Stimulated activated naive CD8-positive, alpha-beta T cell treated with anti-CD3 and anti-CD28 coated beads, Interleukin-15, amount 100 ng/mL, for 72 hours (primary cell): ENCODE measurements at regions not wholly inside any gene's neighbourhood (a gene's known extent, or its start where the extent isn't known, plus 50 kb on each side); places are given as distances from the start of the nearest gene placed in this dataset.

Experiments
- ATAC-seq: fragments of 150-1000 bp; cut with Tn5 transposase; 2 replicates; pipeline ENCODE4 v1.10.0; 2021; ENCODE audit warnings: mild to moderate bottlenecking, moderate library complexity
- DNase-seq, 2 donors: peaks; one replicate each; pipeline ENCODE4 v3.0.0; 2021 to 2022
- H3K27ac Mint-ChIP-seq, 2 donors: one replicate each; pipeline ENCODE4 v1.8.0; 2022; ENCODE audit warnings: mild to moderate bottlenecking in 2 of 2, mixed read lengths in 2 of 2, moderate library complexity in 2 of 2
- H3K27me3 Mint-ChIP-seq: one replicate; pipeline ENCODE4 v1.8.0; 2022; ENCODE audit warnings: mixed read lengths
- H3K4me1 Mint-ChIP-seq: one replicate; pipeline ENCODE4 v1.8.0; 2022; ENCODE audit warnings: mild to moderate bottlenecking, mixed read lengths
- H3K4me3 Mint-ChIP-seq, 2 donors: one replicate each; pipeline ENCODE4 v1.8.0; 2022; ENCODE audit warnings: mild to moderate bottlenecking in 2 of 2, mixed read lengths in 2 of 2, moderate library complexity in 1 of 2
- H3K9me3 Mint-ChIP-seq, 2 donors: one replicate each; pipeline ENCODE4 v1.8.0; 2022; ENCODE audit warnings: mixed read lengths in 2 of 2

- no peak for DNase-seq
- H3K4me1 Mint-ChIP-seq = peaks cover 42% of the 10 kb centered on the region
- H3K9me3 Mint-ChIP-seq = peaks cover 0 to 5% of the 10 kb centered on the region in 2 donors
- H3K4me3 Mint-ChIP-seq = peak overlapping the region in 1 of 2 donors; percentile 1
- no peak for ATAC-seq
- no peak overlapping the region for H3K27ac Mint-ChIP-seq
- peaks cover 20% of the 10 kb centered on the region for H3K27me3 Mint-ChIP-seq
Observed at GRCh38 chr6:151722342-151722741, 85.1 kb upstream of the ESR1 start.

GRCh38 chr6:151723152-151723551 lies 84.3 kb upstream of the ESR1 start:
- DNase-seq (peak; percentile 42 to 65), ATAC-seq (peak; percentile 96)
- Mint-ChIP-seq H3K9me3 (peaks cover 0 to 5% of the 10 kb centered on the region in 2 donors), H3K4me1 (peaks cover 42% of the 10 kb centered on the region), H3K27ac (no peak overlapping the region), H3K27me3 (peaks cover 20% of the 10 kb centered on the region), H3K4me3 (no peak overlapping the region)

GRCh38 chr6:151729829-151730495 lies 77.5 kb upstream of the ESR1 start:
- Mint-ChIP-seq H3K27me3 (peaks cover 8% of the 10 kb centered on the region), H3K9me3 (peaks cover 4 to 17% of the 10 kb centered on the region in 2 donors), H3K4me3 (no peak overlapping the region), H3K27ac (no peak overlapping the region), H3K4me1 (peaks cover 8% of the 10 kb centered on the region)
- no peak for DNase-seq
- no peak for ATAC-seq

GRCh38 chr6:151730496-151730870 lies 77.0 kb upstream of the ESR1 start:
- H3K4me3 Mint-ChIP-seq = no peak overlapping the region
- DNase-seq (no peak), ATAC-seq (no peak)
- H3K4me1 Mint-ChIP-seq = peaks cover 6% of the 10 kb centered on the region
- no peak overlapping the region for H3K27ac Mint-ChIP-seq
- H3K9me3 Mint-ChIP-seq = peaks cover 4 to 17% of the 10 kb centered on the region in 2 donors
- H3K27me3 Mint-ChIP-seq = peaks cover 8% of the 10 kb centered on the region

GRCh38 chr6:151731313-151731712 lies 76.2 kb upstream of the ESR1 start:
- DNase-seq (no peak), ATAC-seq (no peak)
- Mint-ChIP-seq H3K4me1 (no peaks in the 10 kb centered on the region), H3K9me3 (peaks cover 4 to 17% of the 10 kb centered on the region in 2 donors), H3K27me3 (peaks cover 8% of the 10 kb centered on the region), H3K4me3 (no peak overlapping the region), H3K27ac (no peak overlapping the region)

GRCh38 chr6:151733680-151734320 lies 73.7 kb upstream of the ESR1 start:
- H3K27me3 Mint-ChIP-seq = peaks cover 19% of the 10 kb centered on the region
- H3K27ac Mint-ChIP-seq = no peak overlapping the region
- no peaks in the 10 kb centered on the region for H3K4me1 Mint-ChIP-seq
- ATAC-seq = no peak
- no peak overlapping the region for H3K4me3 Mint-ChIP-seq
- peaks cover 4 to 14% of the 10 kb centered on the region in 2 donors for H3K9me3 Mint-ChIP-seq
- DNase-seq = no peak

GRCh38 chr6:151738267-151738666 lies 69.2 kb upstream of the ESR1 start:
- Mint-ChIP-seq H3K9me3 (no peaks in the 10 kb centered on the region), H3K27me3 (peaks cover 33% of the 10 kb centered on the region), H3K4me3 (no peak overlapping the region), H3K27ac (no peak overlapping the region), H3K4me1 (no peaks in the 10 kb centered on the region)
- ATAC-seq (no peak), DNase-seq (no peak)

- Mint-ChIP-seq H3K27ac (no peak overlapping the region), H3K27me3 (peaks cover 33% of the 10 kb centered on the region)
- ATAC-seq = no peak
Observed at GRCh38 chr6:151738960-151739359, 68.5 kb upstream of the ESR1 start.

GRCh38 chr6:151740820-151741219 lies 66.7 kb upstream of the ESR1 start:
- no peak overlapping the region for H3K27ac Mint-ChIP-seq
- no peak overlapping the region for H3K4me3 Mint-ChIP-seq
- peaks cover 2 to 3% of the 10 kb centered on the region in 2 donors for H3K9me3 Mint-ChIP-seq
- peaks cover 33% of the 10 kb centered on the region for H3K27me3 Mint-ChIP-seq
- ATAC-seq = no peak
- DNase-seq = no peak
- no peaks in the 10 kb centered on the region for H3K4me1 Mint-ChIP-seq

More at GRCh38 chr6:151738960-151739359, 68.5 kb upstream of the ESR1 start:
- Mint-ChIP-seq H3K9me3 (no peaks in the 10 kb centered on the region), H3K4me1 (no peaks in the 10 kb centered on the region), H3K4me3 (no peak overlapping the region)
- DNase-seq = no peak

- H3K27me3 Mint-ChIP-seq = peaks cover 3% of the 10 kb centered on the region
- DNase-seq (no peak), ATAC-seq (no peak)
- H3K9me3 Mint-ChIP-seq = peaks cover 5 to 8% of the 10 kb centered on the region in 2 donors
- H3K4me1 Mint-ChIP-seq = no peaks in the 10 kb centered on the region
- no peak overlapping the region for H3K4me3 Mint-ChIP-seq
- no peak overlapping the region for H3K27ac Mint-ChIP-seq
Observed at GRCh38 chr6:151747896-151748295, 59.6 kb upstream of the ESR1 start.

GRCh38 chr6:151749341-151749740 lies 58.1 kb upstream of the ESR1 start:
- Mint-ChIP-seq H3K9me3 (peaks cover 5 to 8% of the 10 kb centered on the region in 2 donors), H3K27me3 (no peaks in the 10 kb centered on the region), H3K4me1 (no peaks in the 10 kb centered on the region), H3K27ac (no peak overlapping the region), H3K4me3 (no peak overlapping the region)
- DNase-seq (no peak), ATAC-seq (no peak)

GRCh38 chr6:151753581-151753980 lies 53.9 kb upstream of the ESR1 start:
- DNase-seq = no peak
- ATAC-seq = no peak
- Mint-ChIP-seq H3K4me1 (peaks cover 17% of the 10 kb centered on the region), H3K9me3 (no peaks in the 10 kb centered on the region), H3K27ac (no peak overlapping the region), H3K4me3 (no peak overlapping the region), H3K27me3 (peaks cover 8% of the 10 kb centered on the region)

- H3K27ac Mint-ChIP-seq = peak overlapping the region; percentile 90 to 97
- ATAC-seq = peak; percentile 96
- H3K4me3 Mint-ChIP-seq = peak overlapping the region; percentile 48 to 57
- H3K27me3 Mint-ChIP-seq = peaks cover 8% of the 10 kb centered on the region
- peak; percentile 35 to 59 for DNase-seq
- H3K9me3 Mint-ChIP-seq = no peaks in the 10 kb centered on the region
- H3K4me1 Mint-ChIP-seq = peaks cover 22% of the 10 kb centered on the region
Observed at GRCh38 chr6:151757506-151757955, 50.0 kb upstream of the ESR1 start.
